ENCODE measurements at regions not wholly inside any gene's neighbourhood (a gene's known extent, or its start where the extent isn't known, plus 50 kb on each side); places are given as distances from the start of the nearest gene placed in this dataset.

DNA sequence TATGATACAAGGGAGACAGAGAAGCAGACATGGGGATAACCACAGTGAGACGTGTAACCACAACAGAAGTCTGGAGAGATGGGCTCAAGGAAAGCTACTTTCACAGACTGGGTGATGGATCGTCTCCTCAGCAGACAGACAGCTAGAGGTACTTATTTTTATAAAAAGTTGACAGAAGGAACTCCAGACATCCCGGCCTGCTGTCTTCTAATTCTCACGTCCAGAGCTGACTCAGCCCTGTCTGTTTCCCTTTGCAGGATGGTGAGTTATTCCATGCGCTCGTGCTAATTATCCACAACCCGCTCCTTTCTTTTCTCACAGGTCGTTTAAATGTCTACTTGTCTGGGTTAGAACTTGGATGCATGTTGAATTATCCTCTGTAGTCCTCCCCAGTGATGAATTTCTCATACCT lies 304.5 kb downstream of the CWC27 start:
- Histone ChIP-seq H3K4me3 (ENCODE audit: low read length, poor library complexity, severe bottlenecking) (no peak overlapping the region), H3K4me2 (ENCODE audit: low read depth, low read length, poor library complexity, severe bottlenecking) (no peak overlapping the region), H3K9me2 (replicated peaks; ENCODE audit: low read depth, low read length) (no peaks in the 10 kb centered on the region), H3K4me1 (ENCODE audit: insufficient read depth, low read length, poor library complexity, severe bottlenecking) (no peaks in the 10 kb centered on the region), H3K79me2 (ENCODE audit: insufficient read depth, low read length) (no peaks in the 10 kb centered on the region), H3K9me3 (ENCODE audit: insufficient read depth, low read depth, low read length) (no peaks in the 10 kb centered on the region), H4K20me1 (ENCODE audit: insufficient read depth, low read length, poor library complexity, severe bottlenecking) (no peaks in the 10 kb centered on the region), H3F3A (ENCODE audit: low read depth) (no peaks in the 10 kb centered on the region), H2AFZ (ENCODE audit: low read length) (no peak overlapping the region), H3K27me3 (ENCODE audit: insufficient read depth, low read length, poor library complexity, severe bottlenecking) (no peaks in the 10 kb centered on the region), H3K36me3 (ENCODE audit: insufficient read depth, low read length) (no peaks in the 10 kb centered on the region), H3K9ac (ENCODE audit: low read depth, low read length, poor library complexity, severe bottlenecking) (no peak overlapping the region)
- TF ChIP-seq, protein P1, sequence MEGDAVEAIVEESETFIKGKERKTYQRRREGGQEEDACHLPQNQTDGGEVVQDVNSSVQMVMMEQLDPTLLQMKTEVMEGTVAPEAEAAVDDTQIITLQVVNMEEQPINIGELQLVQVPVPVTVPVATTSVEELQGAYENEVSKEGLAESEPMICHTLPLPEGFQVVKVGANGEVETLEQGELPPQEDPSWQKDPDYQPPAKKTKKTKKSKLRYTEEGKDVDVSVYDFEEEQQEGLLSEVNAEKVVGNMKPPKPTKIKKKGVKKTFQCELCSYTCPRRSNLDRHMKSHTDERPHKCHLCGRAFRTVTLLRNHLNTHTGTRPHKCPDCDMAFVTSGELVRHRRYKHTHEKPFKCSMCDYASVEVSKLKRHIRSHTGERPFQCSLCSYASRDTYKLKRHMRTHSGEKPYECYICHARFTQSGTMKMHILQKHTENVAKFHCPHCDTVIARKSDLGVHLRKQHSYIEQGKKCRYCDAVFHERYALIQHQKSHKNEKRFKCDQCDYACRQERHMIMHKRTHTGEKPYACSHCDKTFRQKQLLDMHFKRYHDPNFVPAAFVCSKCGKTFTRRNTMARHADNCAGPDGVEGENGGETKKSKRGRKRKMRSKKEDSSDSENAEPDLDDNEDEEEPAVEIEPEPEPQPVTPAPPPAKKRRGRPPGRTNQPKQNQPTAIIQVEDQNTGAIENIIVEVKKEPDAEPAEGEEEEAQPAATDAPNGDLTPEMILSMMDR (conservative IDR thresholded peaks at IDR 0.05; ENCODE audit: low read length), result no peak
- TF ChIP-seq EZH2phosphoT487 (IDR thresholded peaks at IDR 0.05; ENCODE audit: borderline replicate concordance), result no peak

DNA sequence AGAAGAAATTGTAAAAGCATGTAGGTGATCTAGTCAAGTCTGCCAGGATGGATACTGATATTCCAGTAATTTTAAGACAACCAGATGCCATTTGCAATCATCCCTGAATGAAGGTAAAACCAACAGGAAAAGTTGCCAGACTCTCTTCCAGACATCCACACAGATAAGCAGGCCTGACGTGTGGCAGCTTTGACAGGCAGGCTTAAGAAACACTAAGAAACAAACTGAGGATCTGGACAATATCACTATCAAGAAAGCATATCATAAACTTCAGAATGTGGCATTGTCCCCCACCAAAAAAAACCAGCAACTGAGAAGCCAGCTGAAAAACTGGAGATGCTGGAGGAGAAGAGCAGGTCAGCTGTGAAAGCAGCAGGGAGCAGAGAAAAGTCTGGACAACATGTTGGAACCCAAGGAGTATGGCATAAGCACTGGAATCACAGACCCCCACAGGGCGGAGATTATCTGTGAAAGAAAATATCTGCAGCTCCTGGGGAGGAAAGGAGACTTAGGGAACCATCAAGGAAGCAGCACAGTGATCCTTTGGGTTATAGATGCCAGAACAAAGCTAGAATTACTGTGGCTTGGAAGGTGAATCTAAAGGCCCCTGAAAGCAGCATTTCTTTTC lies 307.0 kb downstream of the CWC27 start:
- H3K9me3 ChIP-seq (ENCODE audit: insufficient read depth, low read depth, low read length), result no peaks in the 10 kb centered on the region
- H3K4me1 ChIP-seq (ENCODE audit: insufficient read depth, low read length, poor library complexity, severe bottlenecking), result peaks cover 8% of the 10 kb centered on the region
- H3K27me3 ChIP-seq (ENCODE audit: insufficient read depth, low read length, poor library complexity, severe bottlenecking), result no peaks in the 10 kb centered on the region
- H3K4me2 ChIP-seq (ENCODE audit: low read depth, low read length, poor library complexity, severe bottlenecking), result no peak overlapping the region
- no peak overlapping the region for H3K4me3 ChIP-seq (ENCODE audit: low read length, poor library complexity, severe bottlenecking)
- no peaks in the 10 kb centered on the region for H3K9me2 ChIP-seq (replicated peaks; ENCODE audit: low read depth, low read length)
- no peaks in the 10 kb centered on the region for H3K36me3 ChIP-seq (ENCODE audit: insufficient read depth, low read length)
- TF ChIP-seq, protein P1 (conservative IDR thresholded peaks at IDR 0.05; ENCODE audit: low read length), result no peak
- TF ChIP-seq EZH2phosphoT487 (IDR thresholded peaks at IDR 0.05; ENCODE audit: borderline replicate concordance), result no peak
- no peaks in the 10 kb centered on the region for H4K20me1 ChIP-seq (ENCODE audit: insufficient read depth, low read length, poor library complexity, severe bottlenecking)
- no peaks in the 10 kb centered on the region for H3F3A ChIP-seq (ENCODE audit: low read depth)
- H3K79me2 ChIP-seq (ENCODE audit: insufficient read depth, low read length), result no peaks in the 10 kb centered on the region
- H2AFZ ChIP-seq (ENCODE audit: low read length), result peak overlapping the region; percentile 4
- no peak overlapping the region for H3K9ac ChIP-seq (ENCODE audit: low read depth, low read length, poor library complexity, severe bottlenecking)

DNA sequence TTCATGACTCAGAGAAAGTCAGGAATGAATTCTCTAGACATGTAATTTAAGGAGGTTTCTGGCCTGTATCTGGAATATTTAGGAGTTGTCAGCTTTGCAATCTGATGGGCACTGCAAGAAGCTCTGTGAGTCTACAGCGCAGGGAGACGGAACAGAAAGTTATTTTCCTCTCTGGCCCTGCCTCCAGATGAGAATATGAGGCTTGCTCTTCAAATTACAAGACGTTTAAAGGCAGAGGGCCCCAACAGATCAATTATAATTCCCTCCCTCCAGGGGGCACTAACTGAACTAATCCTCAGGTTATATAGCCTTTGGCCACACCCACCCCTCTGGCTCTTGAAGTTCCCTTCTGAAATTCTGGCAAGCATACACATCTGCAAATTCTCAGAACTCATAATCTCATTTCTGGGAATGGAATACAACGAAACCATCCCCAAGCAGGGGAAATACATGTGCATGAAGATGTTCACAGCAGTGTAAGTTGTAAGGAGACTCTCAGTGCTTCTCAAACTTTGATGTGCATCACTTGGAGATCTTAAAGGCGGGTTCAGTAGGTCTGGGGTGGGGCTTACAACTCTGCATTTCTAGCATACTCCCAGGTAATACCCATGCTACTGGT lies 307.6 kb downstream of the CWC27 start:
- Histone ChIP-seq H3K4me2 (ENCODE audit: low read depth, low read length, poor library complexity, severe bottlenecking) (no peak overlapping the region), H3K4me3 (ENCODE audit: low read length, poor library complexity, severe bottlenecking) (no peak overlapping the region), H3K4me1 (ENCODE audit: insufficient read depth, low read length, poor library complexity, severe bottlenecking) (peaks cover 8% of the 10 kb centered on the region), H3K9me2 (replicated peaks; ENCODE audit: low read depth, low read length) (no peaks in the 10 kb centered on the region), H3K9me3 (ENCODE audit: insufficient read depth, low read depth, low read length) (no peaks in the 10 kb centered on the region), H3K79me2 (ENCODE audit: insufficient read depth, low read length) (no peaks in the 10 kb centered on the region), H3F3A (ENCODE audit: low read depth) (no peaks in the 10 kb centered on the region), H4K20me1 (ENCODE audit: insufficient read depth, low read length, poor library complexity, severe bottlenecking) (no peaks in the 10 kb centered on the region), H3K9ac (ENCODE audit: low read depth, low read length, poor library complexity, severe bottlenecking) (no peak overlapping the region), H3K36me3 (ENCODE audit: insufficient read depth, low read length) (no peaks in the 10 kb centered on the region), H2AFZ (ENCODE audit: low read length) (peak overlapping the region; percentile 4), H3K27me3 (ENCODE audit: insufficient read depth, low read length, poor library complexity, severe bottlenecking) (no peaks in the 10 kb centered on the region)
- TF ChIP-seq EZH2phosphoT487 (IDR thresholded peaks at IDR 0.05; ENCODE audit: borderline replicate concordance), result no peak
- TF ChIP-seq, protein P1 (conservative IDR thresholded peaks at IDR 0.05; ENCODE audit: low read length), result peak; percentile 67
